ENCODE measurements at regions not wholly inside any gene's neighbourhood (a gene's known extent, or its start where the extent isn't known, plus 50 kb on each side); places are given as distances from the start of the nearest gene placed in this dataset.

- Histone ChIP-seq H3K9me3 (no peaks in the 10 kb centered on the region), H3K4me1 (no peaks in the 10 kb centered on the region), H3K27me3 (no peaks in the 10 kb centered on the region), H3K36me3 (no peaks in the 10 kb centered on the region), H3K4me3 (no peak overlapping the region), H3K27ac (replicated peaks in 1 of 4) (no peak overlapping the region)
- intact Hi-C loops (cut with DNase I) = no loop called here
- WGBS = 91% methylated on average over 2 of the region's 2 CpGs
- no peak for DNase-seq (ENCODE audit: extremely low spot score)
- TF ChIP-seq POLR2A (IDR thresholded peaks at IDR 0.05; ENCODE audit: low read depth) = no peak
- TF ChIP-seq, protein P1, sequence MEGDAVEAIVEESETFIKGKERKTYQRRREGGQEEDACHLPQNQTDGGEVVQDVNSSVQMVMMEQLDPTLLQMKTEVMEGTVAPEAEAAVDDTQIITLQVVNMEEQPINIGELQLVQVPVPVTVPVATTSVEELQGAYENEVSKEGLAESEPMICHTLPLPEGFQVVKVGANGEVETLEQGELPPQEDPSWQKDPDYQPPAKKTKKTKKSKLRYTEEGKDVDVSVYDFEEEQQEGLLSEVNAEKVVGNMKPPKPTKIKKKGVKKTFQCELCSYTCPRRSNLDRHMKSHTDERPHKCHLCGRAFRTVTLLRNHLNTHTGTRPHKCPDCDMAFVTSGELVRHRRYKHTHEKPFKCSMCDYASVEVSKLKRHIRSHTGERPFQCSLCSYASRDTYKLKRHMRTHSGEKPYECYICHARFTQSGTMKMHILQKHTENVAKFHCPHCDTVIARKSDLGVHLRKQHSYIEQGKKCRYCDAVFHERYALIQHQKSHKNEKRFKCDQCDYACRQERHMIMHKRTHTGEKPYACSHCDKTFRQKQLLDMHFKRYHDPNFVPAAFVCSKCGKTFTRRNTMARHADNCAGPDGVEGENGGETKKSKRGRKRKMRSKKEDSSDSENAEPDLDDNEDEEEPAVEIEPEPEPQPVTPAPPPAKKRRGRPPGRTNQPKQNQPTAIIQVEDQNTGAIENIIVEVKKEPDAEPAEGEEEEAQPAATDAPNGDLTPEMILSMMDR (IDR thresholded peaks at IDR 0.05) = no peak
- TF ChIP-seq EP300 (IDR thresholded peaks at IDR 0.05) = no peak
Observed at GRCh38 chr7:136370137-136370536, 393.0 kb upstream of the MTPN start.

GRCh38 chr7:136369225-136369624 lies 392.1 kb upstream of the MTPN start:
- H3K27ac ChIP-seq (replicated peaks in 1 of 4) = no peak overlapping the region
- no peaks in the 10 kb centered on the region for H3K27me3 ChIP-seq
- H3K9me3 ChIP-seq = no peaks in the 10 kb centered on the region
- H3K4me3 ChIP-seq = no peak overlapping the region
- 65% methylated on average over 2 of the region's 2 CpGs for WGBS
- TF ChIP-seq POLR2A (IDR thresholded peaks at IDR 0.05; ENCODE audit: low read depth) (no peak), POLR2AphosphoS5 (IDR thresholded peaks at IDR 0.05) (no peak), EP300 (IDR thresholded peaks at IDR 0.05) (no peak)
- TF ChIP-seq, protein P1 (IDR thresholded peaks at IDR 0.05) = no peak
- intact Hi-C loops (cut with DNase I) = no loop called here
- no peak for DNase-seq (ENCODE audit: extremely low spot score)
- H3K4me1 ChIP-seq = no peaks in the 10 kb centered on the region
- no peaks in the 10 kb centered on the region for H3K36me3 ChIP-seq

GRCh38 chr7:136359333-136359903 lies 382.3 kb upstream of the MTPN start:
- DNase-seq (ENCODE audit: extremely low spot score) = no peak
- Histone ChIP-seq H3K4me1 (no peaks in the 10 kb centered on the region), H3K36me3 (no peaks in the 10 kb centered on the region), H3K27me3 (no peaks in the 10 kb centered on the region), H3K27ac (replicated peaks in 1 of 4) (no peak overlapping the region), H3K4me3 (no peak overlapping the region), H3K9me3 (peaks cover 0 to 10% (median 3%) of the 10 kb centered on the region in 4 donors)
- WGBS = 87% methylated on average over 5 of the region's 5 CpGs
- TF ChIP-seq, protein P1 (IDR thresholded peaks at IDR 0.05) = no peak
- TF ChIP-seq POLR2A (IDR thresholded peaks at IDR 0.05; ENCODE audit: low read depth) (no peak), EP300 (IDR thresholded peaks at IDR 0.05) (no peak), POLR2AphosphoS5 (IDR thresholded peaks at IDR 0.05) (no peak)
- intact Hi-C loops (cut with DNase I) = no loop called here

DNA sequence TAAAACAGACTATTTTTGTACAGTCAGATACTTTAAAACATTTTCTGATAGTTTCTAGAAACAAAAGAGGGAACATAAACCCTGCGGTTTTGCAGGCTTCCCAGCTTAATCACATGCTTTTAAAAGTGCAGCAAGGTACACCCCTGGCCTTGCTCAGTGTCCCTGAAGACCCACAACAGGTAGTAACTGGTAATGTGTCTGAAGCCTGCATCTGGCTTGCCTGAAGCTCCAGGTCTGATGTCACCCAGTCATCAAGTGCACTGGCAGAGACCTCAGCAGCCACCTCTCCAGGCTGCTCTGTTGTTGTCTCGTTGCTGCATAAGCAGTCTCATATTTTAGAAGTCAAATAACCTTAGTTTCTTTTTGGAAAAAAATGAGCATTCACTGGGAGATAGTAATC lies 376.1 kb upstream of the MTPN start:
- no peaks in the 10 kb centered on the region for H3K36me3 ChIP-seq
- WGBS = 65% methylated on average over 2 of the region's 2 CpGs
- no peak overlapping the region for H3K27ac ChIP-seq (replicated peaks in 1 of 4)
- no peak for TF ChIP-seq EP300 (IDR thresholded peaks at IDR 0.05)
- no peak for TF ChIP-seq POLR2AphosphoS5 (IDR thresholded peaks at IDR 0.05)
- TF ChIP-seq, protein P1 (IDR thresholded peaks at IDR 0.05) = no peak
- no peak for TF ChIP-seq POLR2A (IDR thresholded peaks at IDR 0.05; ENCODE audit: low read depth)
- H3K9me3 ChIP-seq = no peaks in the 10 kb centered on the region
- H3K4me3 ChIP-seq = no peak overlapping the region
- no peaks in the 10 kb centered on the region for H3K27me3 ChIP-seq
- intact Hi-C loops (cut with DNase I) = no loop called here
- no peak for DNase-seq (ENCODE audit: extremely low spot score)
- H3K4me1 ChIP-seq = no peaks in the 10 kb centered on the region

DNA sequence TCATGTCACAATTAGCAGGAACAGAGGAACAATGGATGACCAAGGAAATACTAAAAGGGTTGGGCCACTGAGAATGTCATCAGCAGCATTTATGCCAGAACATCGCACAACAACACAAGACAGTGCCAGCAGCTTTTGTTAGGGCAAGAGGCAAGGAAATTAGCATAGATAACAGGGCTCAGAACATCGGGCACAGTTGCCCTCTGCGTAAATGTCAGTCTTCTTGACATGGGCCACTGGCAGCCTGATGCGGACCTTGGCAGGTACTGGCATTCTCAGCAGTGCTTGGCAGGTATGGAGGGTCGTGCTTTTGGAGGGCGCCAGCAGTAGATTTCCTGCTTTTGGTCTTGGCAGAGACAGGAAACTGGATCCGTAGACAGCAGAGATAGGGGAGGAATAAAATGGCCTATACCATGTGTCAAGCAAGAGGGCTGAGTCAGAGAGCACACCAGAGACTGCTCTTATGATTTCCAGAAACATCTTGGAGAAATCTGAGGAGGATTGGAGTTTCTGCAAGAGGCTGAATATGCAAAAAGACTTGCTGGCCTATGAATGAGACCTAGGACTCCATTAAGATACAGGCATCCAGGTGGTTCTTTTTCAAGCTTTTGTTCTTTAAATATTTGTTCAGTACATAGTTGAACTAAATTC lies 371.5 kb upstream of the MTPN start:
- no peak overlapping the region for H3K4me3 ChIP-seq
- no peaks in the 10 kb centered on the region for H3K4me1 ChIP-seq
- no peaks in the 10 kb centered on the region for H3K27me3 ChIP-seq
- no peaks in the 10 kb centered on the region for H3K36me3 ChIP-seq
- no peak for TF ChIP-seq POLR2AphosphoS5 (IDR thresholded peaks at IDR 0.05)
- TF ChIP-seq, protein P1 (IDR thresholded peaks at IDR 0.05) = no peak
- no peak for TF ChIP-seq EP300 (IDR thresholded peaks at IDR 0.05)
- TF ChIP-seq POLR2A (IDR thresholded peaks at IDR 0.05; ENCODE audit: low read depth) = no peak
- 87% methylated on average over 7 of the region's 7 CpGs for WGBS
- H3K27ac ChIP-seq (replicated peaks in 1 of 4) = no peak overlapping the region
- H3K9me3 ChIP-seq = no peaks in the 10 kb centered on the region
- intact Hi-C loops (cut with DNase I) = no loop called here
- no peak for DNase-seq (ENCODE audit: extremely low spot score)
